Activated CD4-positive, alpha-beta T cell treated with anti-CD3 and anti-CD28 coated beads, Interleukin-2, amount 10 ng/mL, durations not matched to agents 7 days and 5 days (primary cell): ENCODE measurements at regions not wholly inside any gene's neighbourhood (a gene's known extent, or its start where the extent isn't known, plus 50 kb on each side); places are given as distances from the start of the nearest gene placed in this dataset.
"Not testable (repeated sequence)": the region's sequence is repeated elsewhere in the genome, so short reads cannot be mapped to it uniquely, and the experiment has no call there.

ENCODE experiments used
- CTCF ChIA-PET: fragments of 350-600 bp; sonication (Branson Sonifier 250); formaldehyde crosslinking; loops from one replicate; lab custom pipeline; 2021; ENCODE audit warnings: antibody characterized with exemption; lab: Charles Lee
- POLR2A ChIA-PET: fragments of 350-600 bp; sonication (Branson Sonifier 250); formaldehyde crosslinking; loops from one replicate; lab custom pipeline; 2021; ENCODE audit warnings: antibody characterized with exemption; lab: Charles Lee
- DNase-seq: peaks from one replicate; pipeline ENCODE4 v3.0.0-alpha.2; 2020
- H3K27ac Mint-ChIP-seq: one replicate; pipeline ENCODE4 v1.8.0; 2021; ENCODE audit warnings: mild to moderate bottlenecking, moderate library complexity, mixed read lengths
- H3K27me3 Mint-ChIP-seq: one replicate; pipeline ENCODE4 v1.8.0; 2021; ENCODE audit warnings: mixed read lengths
- H3K36me3 Mint-ChIP-seq: one replicate; pipeline ENCODE4 v1.8.0; 2021; ENCODE audit warnings: low read depth, mixed read lengths
- H3K4me1 Mint-ChIP-seq: one replicate; pipeline ENCODE4 v1.8.0; 2021; ENCODE audit warnings: mixed read lengths
- H3K4me3 Mint-ChIP-seq: one replicate; pipeline ENCODE4 v1.8.0; 2021; ENCODE audit warnings: mild to moderate bottlenecking, moderate library complexity, mixed read lengths
- H3K9me3 Mint-ChIP-seq: one replicate; pipeline ENCODE4 v1.8.0; 2021; ENCODE audit warnings: mixed read lengths

DNA sequence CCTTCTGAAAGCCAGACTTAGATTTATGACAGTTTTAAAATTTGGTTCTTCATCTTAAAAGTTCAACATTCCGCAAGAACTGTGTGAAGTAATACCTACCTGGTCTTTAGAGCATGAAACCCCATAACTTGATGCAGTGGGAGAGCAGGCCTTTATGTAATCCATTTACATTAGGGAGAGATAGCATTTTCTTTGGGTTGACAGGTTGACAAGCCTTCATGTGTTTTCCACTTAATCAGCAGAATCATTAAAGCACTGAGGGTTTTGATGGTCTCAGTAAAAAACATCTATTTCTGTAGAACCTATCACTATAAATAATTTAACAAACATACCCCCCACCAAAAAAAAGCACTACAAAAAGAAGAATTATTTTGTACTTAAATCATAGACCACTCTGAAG, 121.6 kb upstream of the KIF2A start:
- no peaks in the 10 kb centered on the region for H3K9me3 Mint-ChIP-seq
- no peak for DNase-seq
- no peak overlapping the region for H3K27ac Mint-ChIP-seq
- no peaks in the 10 kb centered on the region for H3K36me3 Mint-ChIP-seq
- peaks cover 8% of the 10 kb centered on the region for H3K27me3 Mint-ChIP-seq
- H3K4me1 Mint-ChIP-seq, result no peaks in the 10 kb centered on the region
- ChIA-PET POLR2A (no interaction called here), CTCF (interaction anchor here (2.2 kb wide), 1 partner anchor 13 kb away, joined by 6 read pairs; no protein-coding TSS in a partner anchor)
- no peak overlapping the region for H3K4me3 Mint-ChIP-seq

DNA sequence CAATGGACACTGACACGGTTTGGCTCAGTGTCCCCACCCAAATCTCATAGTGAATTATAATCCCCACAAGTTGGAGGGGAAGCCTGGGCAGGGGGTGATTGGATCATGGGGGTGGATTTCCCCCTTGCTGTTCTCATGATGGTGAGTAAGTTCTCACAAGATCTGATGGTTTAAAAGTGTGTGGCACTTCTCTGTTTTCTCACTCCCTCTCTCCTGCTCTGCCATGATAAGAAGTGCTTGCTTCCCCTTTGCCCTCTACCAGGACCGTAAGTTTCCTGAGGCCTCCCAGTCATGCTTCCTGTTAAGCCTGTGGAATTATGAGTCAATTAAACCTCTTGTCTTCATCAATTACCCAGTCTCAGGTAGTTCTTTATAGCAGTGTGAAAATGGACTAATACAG, 115.8 kb upstream of the KIF2A start:
- CTCF ChIA-PET, result no interaction called here
- Mint-ChIP-seq H3K4me1 (no peaks in the 10 kb centered on the region), H3K9me3 (peaks cover 13% of the 10 kb centered on the region), H3K4me3 (no peak overlapping the region), H3K36me3 (no peaks in the 10 kb centered on the region), H3K27ac (no peak overlapping the region), H3K27me3 (peaks cover 14% of the 10 kb centered on the region)
- no peak for DNase-seq
- POLR2A ChIA-PET, result no interaction called here

DNA sequence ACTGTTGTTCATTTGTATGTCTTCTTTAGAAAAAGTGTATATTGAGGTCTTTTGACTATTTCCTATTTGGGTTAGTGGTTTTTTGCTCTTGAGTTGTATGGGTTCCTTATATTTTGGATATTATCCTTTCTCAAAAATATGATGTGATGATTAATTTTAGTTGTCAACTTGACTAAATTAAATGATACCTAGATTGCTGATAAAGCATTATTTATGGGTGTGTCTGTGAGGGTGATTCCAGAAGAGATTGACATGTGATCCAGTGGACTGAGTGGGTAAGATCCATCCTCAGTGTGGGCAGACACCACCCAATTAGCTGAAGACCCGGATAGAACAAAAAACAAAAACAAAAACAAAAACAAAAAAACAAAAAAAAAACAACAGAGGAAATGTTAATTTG, 115.1 kb upstream of the KIF2A start:
- no peaks in the 10 kb centered on the region for H3K36me3 Mint-ChIP-seq
- peaks cover 13% of the 10 kb centered on the region for H3K9me3 Mint-ChIP-seq
- H3K4me1 Mint-ChIP-seq, result no peaks in the 10 kb centered on the region
- ChIA-PET POLR2A (no interaction called here), CTCF (interaction anchor here (0.6 to 1.0 kb wide), 3 partner anchors 8 to 1219 kb away, joined by 3 to 4 read pairs (median 3); no protein-coding TSS in a partner anchor)
- no peak overlapping the region for H3K27ac Mint-ChIP-seq
- H3K4me3 Mint-ChIP-seq, result no peak overlapping the region
- DNase-seq, result no peak
- peaks cover 14% of the 10 kb centered on the region for H3K27me3 Mint-ChIP-seq

DNA sequence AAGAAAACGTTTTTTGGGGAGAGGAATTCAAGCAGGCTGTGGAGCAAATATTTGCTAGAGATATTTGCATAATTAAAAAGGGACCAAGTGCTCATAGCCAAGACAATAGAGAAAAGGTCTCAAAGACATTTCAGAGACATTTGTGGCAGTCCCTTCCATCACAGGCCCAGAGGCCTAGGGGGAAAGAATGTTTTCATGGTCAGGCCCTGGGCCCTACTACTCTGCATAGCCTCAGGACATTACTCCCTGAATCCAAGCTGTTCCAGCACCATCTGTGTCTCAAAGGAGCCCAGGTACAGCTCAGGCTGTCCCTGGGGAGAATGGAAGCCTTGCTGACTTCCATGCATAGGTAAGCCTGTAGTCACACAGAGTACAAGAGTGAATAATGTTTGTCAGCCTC, 113.0 kb upstream of the KIF2A start:
- CTCF ChIA-PET, result no interaction called here
- no peaks in the 10 kb centered on the region for H3K36me3 Mint-ChIP-seq
- H3K27ac Mint-ChIP-seq, result no peak overlapping the region
- DNase-seq, result no peak
- peaks cover 13% of the 10 kb centered on the region for H3K27me3 Mint-ChIP-seq
- POLR2A ChIA-PET, result no interaction called here
- no peak overlapping the region for H3K4me3 Mint-ChIP-seq
- H3K9me3 Mint-ChIP-seq, result peaks cover 13% of the 10 kb centered on the region
- H3K4me1 Mint-ChIP-seq, result no peaks in the 10 kb centered on the region

DNA sequence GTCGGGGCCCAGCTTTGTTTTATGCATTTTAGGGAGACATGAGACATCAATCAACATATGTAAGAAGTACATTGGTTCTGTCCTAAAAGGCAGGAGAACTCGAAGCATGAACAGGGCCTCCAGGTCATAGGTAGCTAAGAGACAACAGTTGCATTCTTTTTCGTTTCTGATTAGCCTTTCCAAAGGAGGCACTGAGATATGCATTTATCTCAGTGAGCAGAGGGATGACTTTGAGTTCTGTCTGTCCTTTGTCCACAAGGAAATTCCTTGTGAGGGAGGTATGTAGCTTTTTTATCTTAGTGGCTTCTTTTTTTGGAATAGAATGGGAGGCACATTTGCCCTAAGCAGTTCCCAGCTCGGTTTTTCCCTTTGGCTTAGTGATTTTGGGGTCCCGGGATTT, 109.5 kb upstream of the KIF2A start:
- DNase-seq, H3K36me3 Mint-ChIP-seq, H3K27ac Mint-ChIP-seq, H3K4me3 Mint-ChIP-seq, CTCF ChIA-PET, H3K27me3 Mint-ChIP-seq, POLR2A ChIA-PET: not testable (repeated sequence)
- Mint-ChIP-seq H3K4me1 (peaks cover 13% of the 10 kb centered on the region), H3K9me3 (peaks cover 13% of the 10 kb centered on the region)

DNA sequence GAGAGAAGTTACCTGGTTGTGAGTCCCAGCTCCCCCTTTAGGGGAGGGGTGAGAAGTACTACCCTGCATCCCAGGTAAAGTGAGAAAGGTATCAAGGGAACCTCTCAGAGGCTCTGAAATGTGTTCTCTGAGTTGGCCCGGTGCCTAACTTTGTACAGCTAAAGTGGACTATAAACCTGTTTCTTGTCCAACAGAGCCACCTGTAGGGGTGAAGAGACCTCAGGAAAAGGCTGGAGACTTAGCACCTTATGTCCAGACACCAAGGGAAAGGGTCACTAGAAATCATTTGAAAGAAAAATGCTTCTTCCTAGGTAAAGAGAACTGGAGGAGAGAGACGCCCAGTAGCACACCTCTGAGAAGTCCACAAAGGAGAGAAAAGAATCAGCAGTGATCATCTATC, 108.3 kb upstream of the KIF2A start:
- no peak for DNase-seq
- Mint-ChIP-seq H3K36me3 (no peaks in the 10 kb centered on the region), H3K4me3 (no peak overlapping the region), H3K4me1 (peaks cover 13% of the 10 kb centered on the region), H3K27me3 (peaks cover 7% of the 10 kb centered on the region), H3K27ac (no peak overlapping the region), H3K9me3 (peaks cover 10% of the 10 kb centered on the region)
- ChIA-PET CTCF (interaction anchor here (0.5 to 1.9 kb wide), 5 partner anchors 11 to 470 kb away, joined by 3 to 6 read pairs (median 3); no protein-coding TSS in a partner anchor), POLR2A (no interaction called here)

DNA sequence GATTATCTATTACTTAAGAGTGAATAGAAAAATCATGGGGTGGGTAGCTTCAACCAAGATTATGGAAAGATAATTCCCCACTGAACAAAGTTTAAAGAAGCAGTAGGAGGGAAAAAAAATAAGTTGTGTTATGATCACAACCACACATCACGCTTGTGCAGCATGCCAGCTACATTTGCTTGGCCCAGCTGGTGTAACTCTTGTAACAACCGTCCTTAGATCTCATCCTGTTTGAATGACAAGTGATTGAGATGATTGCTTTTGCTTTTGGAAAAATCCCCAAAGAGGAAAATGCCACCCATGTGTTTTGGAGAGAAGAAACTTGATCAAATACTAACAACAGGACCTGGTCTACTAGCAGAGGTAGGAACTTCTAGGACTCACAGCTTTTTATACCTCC, 107.6 kb upstream of the KIF2A start:
- no peak for DNase-seq
- no peaks in the 10 kb centered on the region for H3K36me3 Mint-ChIP-seq
- no peak overlapping the region for H3K27ac Mint-ChIP-seq
- POLR2A ChIA-PET, result interaction anchor here (0.6 kb wide), 1 partner anchor 395 kb away, joined by 3 read pairs; no protein-coding TSS in a partner anchor
- H3K27me3 Mint-ChIP-seq, result peaks cover 7% of the 10 kb centered on the region
- peaks cover 13% of the 10 kb centered on the region for H3K4me1 Mint-ChIP-seq
- H3K9me3 Mint-ChIP-seq, result peaks cover 9% of the 10 kb centered on the region
- no peak overlapping the region for H3K4me3 Mint-ChIP-seq
- CTCF ChIA-PET, result interaction anchor here (1.0 to 1.9 kb wide), 2 partner anchors 14 to 43 kb away, joined by 3 to 6 read pairs; no protein-coding TSS in a partner anchor

DNA sequence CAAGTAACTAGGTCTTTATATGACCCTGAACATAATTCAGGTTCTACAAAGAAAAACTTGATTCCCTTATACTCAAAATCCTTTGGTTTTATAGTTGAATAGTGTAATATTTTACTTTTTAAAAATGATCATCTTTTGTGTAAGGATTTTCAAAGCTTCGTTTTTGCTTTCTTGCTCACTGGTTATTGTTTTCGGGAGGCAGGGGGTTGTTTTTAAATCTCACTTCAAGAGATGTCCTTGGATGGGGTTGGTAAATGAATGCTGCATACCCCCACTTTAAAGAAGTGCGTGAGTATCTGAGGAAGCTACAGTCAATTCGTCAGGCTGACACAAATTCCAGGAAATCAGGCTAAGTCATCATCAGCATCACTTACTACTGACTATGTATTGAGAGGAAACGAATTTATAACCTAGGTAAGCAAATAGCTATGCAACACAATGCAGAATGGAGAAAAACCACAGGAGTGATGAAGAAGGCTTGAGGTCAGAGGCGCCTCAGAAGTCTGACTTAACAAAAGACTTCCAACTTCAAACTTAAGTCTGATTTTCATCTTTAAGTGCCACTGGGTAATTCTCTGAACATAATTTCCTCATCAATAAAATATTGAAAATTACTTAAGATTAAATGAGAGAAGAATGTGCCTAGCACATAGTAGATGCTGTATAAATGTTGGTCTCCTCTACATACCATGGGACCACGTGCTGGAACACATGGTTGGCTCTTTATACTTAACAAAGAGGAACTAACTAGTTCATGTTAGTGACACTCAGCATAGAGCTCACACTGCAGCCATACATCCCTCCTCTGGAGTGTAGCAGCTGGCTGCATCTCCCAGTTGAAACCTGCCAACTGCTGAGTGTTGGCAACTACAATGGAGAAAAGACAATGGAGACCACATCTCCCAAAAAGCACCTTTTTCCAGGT, 106.0 kb upstream of the KIF2A start:
- no peaks in the 10 kb centered on the region for H3K36me3 Mint-ChIP-seq
- H3K4me3 Mint-ChIP-seq, result no peak overlapping the region
- H3K27ac Mint-ChIP-seq, result no peak overlapping the region
- peaks cover 7% of the 10 kb centered on the region for H3K27me3 Mint-ChIP-seq
- no peaks in the 10 kb centered on the region for H3K9me3 Mint-ChIP-seq
- ChIA-PET POLR2A (no interaction called here), CTCF (interaction anchor here (0.6 kb wide), 1 partner anchor 853 kb away, joined by 3 read pairs; no protein-coding TSS in a partner anchor)
- peaks cover 13% of the 10 kb centered on the region for H3K4me1 Mint-ChIP-seq
- no peak for DNase-seq

DNA sequence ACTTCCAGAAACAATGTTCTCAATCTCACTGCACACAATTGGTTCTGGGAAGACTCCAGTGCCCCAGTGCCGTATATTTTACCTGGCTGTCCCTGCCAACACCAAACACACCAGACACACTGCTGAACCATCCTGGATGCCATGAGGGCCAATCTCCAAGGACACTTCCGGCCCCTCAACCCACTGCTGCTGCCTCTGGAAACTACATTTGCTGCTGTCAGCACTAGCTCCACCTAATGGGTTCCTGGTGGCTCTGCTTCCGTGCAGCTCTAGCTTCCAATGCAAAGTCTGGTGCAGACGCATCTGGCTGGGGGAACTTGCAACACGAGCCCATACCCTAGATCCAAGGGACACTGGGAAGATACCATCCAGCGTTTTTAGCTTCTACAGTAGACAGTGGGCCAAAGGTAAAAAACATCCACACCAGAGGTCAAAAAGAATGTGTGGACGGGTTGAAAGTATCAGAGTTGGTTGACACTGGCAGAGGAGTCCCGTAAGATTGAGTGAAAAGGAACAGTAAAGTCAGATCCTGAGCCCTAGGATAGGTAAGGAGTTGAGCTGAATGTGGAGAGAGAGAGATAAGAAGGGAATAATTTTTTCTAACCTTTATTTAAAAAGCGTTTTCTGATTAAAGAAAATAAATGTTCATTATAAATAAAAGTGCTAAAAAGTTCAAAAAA, 99.7 kb upstream of the KIF2A start:
- Mint-ChIP-seq H3K9me3 (no peaks in the 10 kb centered on the region), H3K4me3 (no peak overlapping the region), H3K36me3 (no peaks in the 10 kb centered on the region), H3K4me1 (peaks cover 5% of the 10 kb centered on the region), H3K27me3 (peaks cover 24% of the 10 kb centered on the region), H3K27ac (no peak overlapping the region)
- POLR2A ChIA-PET, result no interaction called here
- no peak for DNase-seq
- CTCF ChIA-PET, result interaction anchor here (0.8 to 1.3 kb wide), 2 partner anchors 18 to 130 kb away, joined by 3 to 4 read pairs; no protein-coding TSS in a partner anchor

DNA sequence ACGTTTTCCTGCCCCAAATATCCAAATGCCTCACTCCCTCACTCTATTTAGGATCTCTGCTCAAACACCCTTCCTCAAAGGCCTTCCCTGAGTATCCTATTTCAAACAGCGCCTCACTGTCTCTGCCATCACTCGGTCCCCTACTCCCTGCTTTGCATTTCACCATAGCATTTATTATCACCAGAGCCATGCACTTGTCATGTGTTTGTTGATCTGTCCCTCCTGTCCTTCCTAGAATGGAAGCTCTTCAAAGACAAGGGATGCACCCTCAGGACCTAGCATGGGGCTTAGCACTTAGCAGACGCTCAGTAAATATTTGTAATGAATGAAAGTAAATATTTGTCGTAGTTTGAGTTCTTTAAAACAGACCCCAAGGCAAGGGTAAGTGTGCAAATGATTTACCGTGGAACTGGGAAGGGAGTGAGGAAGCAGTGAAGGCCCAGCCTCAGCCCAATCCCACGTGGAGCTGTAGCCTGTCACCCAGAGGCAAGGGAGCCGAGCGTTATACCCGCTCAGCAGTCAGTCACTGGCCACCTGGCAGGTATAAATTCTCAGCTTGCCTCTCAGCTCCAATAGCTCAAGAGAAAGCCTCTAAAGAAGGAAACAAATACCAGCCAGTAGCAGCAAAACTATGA, 97.7 kb upstream of the KIF2A start:
- POLR2A ChIA-PET, result no interaction called here
- no peak overlapping the region for H3K4me3 Mint-ChIP-seq
- DNase-seq, result no peak
- peaks cover 30% of the 10 kb centered on the region for H3K27me3 Mint-ChIP-seq
- no peaks in the 10 kb centered on the region for H3K9me3 Mint-ChIP-seq
- CTCF ChIA-PET, result interaction anchor here (1.5 kb wide), 1 partner anchor 195 kb away, joined by 4 read pairs; the partner anchor contains the start of gene DIMT1
- H3K4me1 Mint-ChIP-seq, result peaks cover 5% of the 10 kb centered on the region
- H3K27ac Mint-ChIP-seq, result no peak overlapping the region
- no peaks in the 10 kb centered on the region for H3K36me3 Mint-ChIP-seq

DNA sequence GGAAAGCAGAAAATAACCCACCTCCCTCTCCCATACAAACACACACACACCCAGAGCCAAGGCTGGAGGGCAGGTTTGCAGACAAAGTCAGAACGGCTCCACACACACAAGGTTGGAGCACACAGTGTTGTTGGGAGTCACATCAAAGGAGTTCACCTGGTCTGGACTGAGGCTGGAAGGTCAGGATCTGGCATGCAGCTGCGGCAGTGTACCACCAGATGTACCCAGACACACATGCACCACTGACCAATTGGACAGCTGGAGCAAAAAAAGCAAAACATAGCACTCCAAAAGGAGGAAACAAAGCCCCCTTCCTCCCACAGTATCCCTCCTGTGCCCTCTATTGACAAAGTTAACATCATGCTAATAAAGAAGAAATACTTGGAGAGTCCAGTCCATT, 94.6 kb upstream of the KIF2A start:
- no peak overlapping the region for H3K27ac Mint-ChIP-seq
- H3K36me3 Mint-ChIP-seq, result no peaks in the 10 kb centered on the region
- peaks cover 33% of the 10 kb centered on the region for H3K27me3 Mint-ChIP-seq
- ChIA-PET CTCF (interaction anchor here (0.6 kb wide), 1 partner anchor 98 kb away, joined by 3 read pairs; no protein-coding TSS in a partner anchor), POLR2A (no interaction called here)
- no peaks in the 10 kb centered on the region for H3K9me3 Mint-ChIP-seq
- H3K4me3 Mint-ChIP-seq, result no peak overlapping the region
- H3K4me1 Mint-ChIP-seq, result peaks cover 5% of the 10 kb centered on the region
- DNase-seq, result no peak

DNA sequence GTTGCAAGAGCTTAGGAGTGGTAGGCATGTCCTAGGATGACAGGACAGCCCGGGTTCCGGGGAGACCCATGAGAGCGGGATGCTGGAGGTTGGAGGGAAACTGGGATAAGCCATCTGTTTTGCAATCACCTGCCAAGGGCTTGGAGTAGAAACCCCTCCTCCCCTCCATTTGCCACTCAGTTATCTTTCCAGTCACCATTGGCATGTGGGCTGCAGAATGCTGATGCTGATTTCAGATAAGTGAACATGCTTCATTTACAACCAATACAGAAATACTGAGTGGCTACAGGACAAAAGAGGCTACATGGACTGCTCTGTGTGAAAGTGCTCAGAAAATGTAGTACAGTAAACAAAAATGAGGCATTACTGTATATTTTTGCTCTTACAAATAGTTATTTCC, 93.4 kb upstream of the KIF2A start:
- Mint-ChIP-seq H3K27me3 (peaks cover 34% of the 10 kb centered on the region), H3K36me3 (no peaks in the 10 kb centered on the region), H3K9me3 (no peaks in the 10 kb centered on the region), H3K4me3 (no peak overlapping the region), H3K4me1 (peaks cover 5% of the 10 kb centered on the region), H3K27ac (no peak overlapping the region)
- no peak for DNase-seq
- ChIA-PET CTCF (no interaction called here), POLR2A (no interaction called here)
